Endothelial cell of umbilical vein (primary cell): ENCODE measurements at regions not wholly inside any gene's neighbourhood (a gene's known extent, or its start where the extent isn't known, plus 50 kb on each side); places are given as distances from the start of the nearest gene placed in this dataset.

Experiments
- BruUV-seq: library from RNA; stranded (reverse); fragments of 400-500 nt; replicated peaks from 2 replicates; lab custom pipeline; 2021; lab: Mats Ljungman, UMichigan
- CTCF ChIA-PET: fragments of 300-600, 350-600 bp; sonication (Branson Sonifier 250); formaldehyde crosslinking; loops from one replicate; lab custom pipeline; 2021; ENCODE audit warnings: antibody characterized with exemption, inconsistent platforms; lab: Charles Lee
- POLR2A ChIA-PET: fragments of 300-600, 350-600 bp; sonication (Branson Sonifier 250); formaldehyde crosslinking; loops from one replicate; lab custom pipeline; 2021; ENCODE audit warnings: antibody characterized with exemption, inconsistent platforms; lab: Charles Lee
- DNase-seq: peaks from one replicate; pipeline ENCODE4 v3.0.0-alpha.2; 2011; ENCODE audit warnings: low read depth, low spot score
- FAIRE-seq: peaks from 2 replicates; lab custom pipeline; 2011; peaks lifted over from hg19 to GRCh38; lab: Jason Lieb, UNC
- H2AFZ ChIP-seq: 2 replicates; pipeline ENCODE4 v1.6.0; 2012; ENCODE audit warnings: low read depth, low read length, control low read depth, inconsistent platforms
- H3K27ac ChIP-seq: 2 replicates; pipeline ENCODE4 v1.5.1; 2011; ENCODE audit warnings: low read depth, mild to moderate bottlenecking, control low read depth, low read length, moderate library complexity; ENCODE audit not compliant: insufficient read depth
- H3K27me3 ChIP-seq, 2 experiments: 2 replicates each; pipeline versions ENCODE4 v1.6.0 to v1.6.1; 2011; ENCODE audit warnings: low read length in 2 of 2, mixed read lengths in 1 of 2; ENCODE audit not compliant: control insufficient read depth in 2 of 2, insufficient read depth in 2 of 2
- H3K36me3 ChIP-seq, 2 experiments: 2 replicates in 1 of 2; 3 replicates in 1 of 2; pipeline ENCODE4 v1.5.1; 2011; ENCODE audit warnings: low read length in 2 of 2, mild to moderate bottlenecking in 1 of 2, moderate library complexity in 1 of 2; ENCODE audit not compliant: control insufficient read depth in 2 of 2, insufficient read depth in 2 of 2; ENCODE audit errors: extremely low read depth in 1 of 2
- H3K4me1 ChIP-seq: 3 replicates; pipeline ENCODE4 v1.5.1; 2011; ENCODE audit warnings: mild to moderate bottlenecking, low read length; ENCODE audit not compliant: control insufficient read depth, insufficient read depth; ENCODE audit errors: extremely low read depth
- H3K4me2 ChIP-seq: 2 replicates; pipeline ENCODE4 v1.6.1; 2011; ENCODE audit warnings: low read length, control low read depth, mixed read lengths; ENCODE audit not compliant: insufficient read depth
- H3K4me3 ChIP-seq, 3 experiments: fragments of 200-600 bp in 1 of 3; sonication (generic), shearing (Covaris generic) in 1 of 3; replicated peaks in 1 of 3; 2 replicates each; pipeline ENCODE4 v1.5.1; 2011 to 2016; ENCODE audit warnings: control low read depth in 3 of 3, low read length in 3 of 3, mild to moderate bottlenecking in 2 of 3, inconsistent platforms in 1 of 3, low read depth in 1 of 3, moderate library complexity in 1 of 3; ENCODE audit not compliant: insufficient read depth in 1 of 3
- H3K79me2 ChIP-seq: 2 replicates; pipeline ENCODE4 v1.6.0; 2012; ENCODE audit warnings: low read length, inconsistent platforms; ENCODE audit not compliant: control insufficient read depth, insufficient read depth
- H3K9ac ChIP-seq: replicated peaks from 2 replicates; pipeline ENCODE3; 2011; ENCODE audit warnings: low read length, control low read depth; ENCODE audit not compliant: insufficient read depth; ENCODE audit errors: extremely low read depth
- H3K9me1 ChIP-seq: replicated peaks from 3 replicates; pipeline ENCODE4 v1.6.0; 2011; ENCODE audit warnings: mild to moderate bottlenecking, low read length; ENCODE audit not compliant: control insufficient read depth, insufficient read depth; ENCODE audit errors: extremely low read depth
- H3K9me3 ChIP-seq: replicated peaks from 2 replicates; pipeline ENCODE4 v1.5.1; 2012; ENCODE audit warnings: low read length, inconsistent platforms; ENCODE audit not compliant: control insufficient read depth, insufficient read depth
- H4K20me1 ChIP-seq: replicated peaks from 2 replicates; pipeline ENCODE3; 2011; ENCODE audit warnings: mild to moderate bottlenecking, low read length; ENCODE audit not compliant: control insufficient read depth, insufficient read depth; ENCODE audit errors: extremely low read depth
- CTCF ChIP-seq, 2 donors: IDR thresholded peaks; 1 replicate in 1 of 2; 2 replicates in 1 of 2; pipeline ENCODE4 v1.5.1; 2011; ENCODE audit warnings: low read length in 2 of 2, mild to moderate bottlenecking in 2 of 2, moderate library complexity in 2 of 2, control low read depth in 1 of 2, inconsistent platforms in 1 of 2, low read depth in 1 of 2; ENCODE audit not compliant: insufficient read depth in 1 of 2; ENCODE audit errors: extremely low read depth in 1 of 2
- EZH2 ChIP-seq: IDR thresholded peaks from 2 replicates; pipeline ENCODE4 v1.6.1; 2012; ENCODE audit warnings: borderline replicate concordance, low read depth, mild to moderate bottlenecking, moderate library complexity, low read length, inconsistent platforms; ENCODE audit not compliant: severe bottlenecking
- FOS ChIP-seq: IDR thresholded peaks from 2 replicates; pipeline ENCODE4 v1.6.1; 2011; ENCODE audit warnings: mild to moderate bottlenecking, low read length, moderate library complexity, borderline replicate concordance; ENCODE audit not compliant: insufficient read depth
- GATA2 ChIP-seq: IDR thresholded peaks from 2 replicates; pipeline ENCODE4 v1.7.0; 2011; ENCODE audit warnings: low read depth, mild to moderate bottlenecking, moderate library complexity, mixed read lengths, low read length; ENCODE audit not compliant: insufficient read length, insufficient read depth
- JUN ChIP-seq: IDR thresholded peaks from 2 replicates; pipeline ENCODE4 v1.6.1; 2011; ENCODE audit warnings: borderline replicate concordance, low read depth; ENCODE audit not compliant: insufficient read length, insufficient read depth
- MAX ChIP-seq: IDR thresholded peaks from 2 replicates; pipeline ENCODE4 v1.6.1; 2011; ENCODE audit not compliant: insufficient read depth, insufficient read length
- MYC ChIP-seq: IDR thresholded peaks from one replicate; pipeline ENCODE4 v1.6.1; 2011; ENCODE audit warnings: mild to moderate bottlenecking, low read depth, low read length
- POLR2A ChIP-seq: IDR thresholded peaks from 2 replicates; pipeline ENCODE4 v1.6.1; 2012; ENCODE audit warnings: low read depth, mild to moderate bottlenecking, control low read depth, low read length
- POLR2AphosphoS5 ChIP-seq: IDR thresholded peaks from 2 replicates; pipeline ENCODE4 v1.6.1; 2012; ENCODE audit warnings: low read depth, mild to moderate bottlenecking, control low read depth, low read length, moderate library complexity; ENCODE audit not compliant: insufficient read depth
- dilution Hi-C: fragments of 300-500 bp; cut with MboI; formaldehyde crosslinking; loops from one replicate; pipeline ENCODE4 v1.15.0; 2019; ENCODE audit warnings: low sequenced_read_pairs; ENCODE audit not compliant: extremely low pct_ligation_motif_present
- intact Hi-C: fragments of 100-400 bp; cut with micrococcal nuclease; formaldehyde crosslinking; loops from one replicate; pipeline ENCODE4 v1.10.0; 2022

GRCh38 chr3:55159016-55159415 lies 231.2 kb upstream of the LRTM1 start:
- Histone ChIP-seq H3K4me2 (no peak overlapping the region), H3K4me1 (no peaks in the 10 kb centered on the region), H3K9me3 (peaks cover 5% of the 10 kb centered on the region), H3K9me1 (no peaks in the 10 kb centered on the region), H3K27ac (no peak overlapping the region), H3K36me3 (no peaks in the 10 kb centered on the region), H3K79me2 (no peaks in the 10 kb centered on the region), H4K20me1 (no peaks in the 10 kb centered on the region), H3K27me3 (no peaks in the 10 kb centered on the region), H3K4me3 (no peak overlapping the region), H2AFZ (no peak overlapping the region), H3K9ac (no peak overlapping the region)
- dilution Hi-C loops (no loop called here), intact Hi-C loops (no loop called here)
- TF ChIP-seq FOS (no peak), MYC (no peak), POLR2AphosphoS5 (no peak), GATA2 (no peak), EZH2 (no peak), CTCF (IDR thresholded peaks at IDR 0.05; ENCODE audit: extremely low read depth in 1 of 2, insufficient read depth in 1 of 2, low read depth in 1 of 2, low read length in 2 of 2) (no peak)
- no peak for DNase-seq
- POLR2A ChIA-PET: no interaction called here
- CTCF ChIA-PET: no interaction called here
- BruUV-seq: no TSS peak
- FAIRE-seq: no peak

GRCh38 chr3:55158345-55158744 lies 230.5 kb upstream of the LRTM1 start:
- Histone ChIP-seq H3K4me1 (no peaks in the 10 kb centered on the region), H3K27me3 (no peaks in the 10 kb centered on the region), H3K4me2 (no peak overlapping the region), H3K9me1 (no peaks in the 10 kb centered on the region), H3K4me3 (no peak overlapping the region), H3K36me3 (no peaks in the 10 kb centered on the region), H3K9me3 (peaks cover 5% of the 10 kb centered on the region), H3K9ac (no peak overlapping the region), H4K20me1 (no peaks in the 10 kb centered on the region), H3K79me2 (no peaks in the 10 kb centered on the region), H3K27ac (no peak overlapping the region), H2AFZ (no peak overlapping the region)
- no TSS peak for BruUV-seq
- ChIA-PET CTCF (no interaction called here), POLR2A (no interaction called here)
- no peak for DNase-seq
- TF ChIP-seq POLR2AphosphoS5 (no peak), CTCF (IDR thresholded peaks at IDR 0.05; ENCODE audit: extremely low read depth in 1 of 2, insufficient read depth in 1 of 2, low read depth in 1 of 2, low read length in 2 of 2) (no peak), GATA2 (no peak), POLR2A (no peak), JUN (no peak), EZH2 (no peak), MAX (no peak), FOS (no peak)
- dilution Hi-C loops: no loop called here
- FAIRE-seq: no peak
- intact Hi-C loops: no loop called here
